HepG2 (cell line): ENCODE measurements at regions not wholly inside any gene's neighbourhood (a gene's known extent, or its start where the extent isn't known, plus 50 kb on each side); places are given as distances from the start of the nearest gene placed in this dataset.

ENCODE experiments used
- ATAC-seq: fragments of 200-7000 bp; cut with Tn5 transposase; 3 replicates; pipeline ENCODE4 v1.9.1; 2020; ENCODE audit warnings: mild to moderate bottlenecking, moderate library complexity
- BruUV-seq: library from RNA; stranded (reverse); fragments of 400-500 nt; replicated peaks from 2 replicates; lab custom pipeline; 2021; lab: Mats Ljungman, UMichigan
- CTCF ChIA-PET: fragments of 300-600 bp; formaldehyde crosslinking; extraction: SDS; loops from one replicate; lab custom pipeline; 2021; ENCODE audit warnings: low total read pairs, inconsistent platforms, low intra/inter-chr PET ratio; lab: Yijun Ruan, JAX
- POLR2A ChIA-PET: fragments of 350-600 bp; sonication (Branson Sonifier 250); formaldehyde crosslinking; loops from one replicate; lab custom pipeline; 2020; ENCODE audit warnings: antibody characterized with exemption, inconsistent platforms; lab: Yijun Ruan, JAX
- DNase-seq: peaks from one replicate; pipeline ENCODE4 v3.0.0-alpha.2; 2015; ENCODE audit warnings: low spot score
- FAIRE-seq: peaks from 3 replicates; lab custom pipeline; 2011; peaks lifted over from hg19 to GRCh38; lab: Jason Lieb, UNC
- H2AFZ ChIP-seq: one replicate; pipeline ENCODE4 v1.6.1; 2011; ENCODE audit warnings: low read length, inconsistent platforms
- H3K27ac ChIP-seq: fragments of 300-600 bp; 3 replicates; pipeline ENCODE4 v1.8.0; 2011; ENCODE audit warnings: mixed run types, mild to moderate bottlenecking, mixed read lengths, low read length, inconsistent platforms; ENCODE audit not compliant: insufficient read depth; ENCODE audit errors: extremely low read length
- H3K27me3 ChIP-seq, 2 experiments: fragments of 200-600 bp in 1 of 2; 2 replicates in 1 of 2; 3 replicates in 1 of 2; pipeline versions ENCODE4 v1.6.0 to v1.8.0; 2011; ENCODE audit warnings: low read length in 2 of 2, mild to moderate bottlenecking in 2 of 2, moderate library complexity in 2 of 2, inconsistent platforms in 1 of 2; ENCODE audit not compliant: insufficient read depth in 2 of 2, control insufficient read depth in 1 of 2
- H3K36me3 ChIP-seq, 2 experiments: fragments of 200-600 bp in 1 of 2; replicated peaks in 1 of 2; 2 replicates in 1 of 2; 3 replicates in 1 of 2; pipeline versions ENCODE4 v1.5.1 to v1.8.0; 2011; ENCODE audit warnings: low read length in 2 of 2, inconsistent platforms in 1 of 2; ENCODE audit not compliant: insufficient read depth in 2 of 2, control insufficient read depth in 1 of 2
- H3K4me1 ChIP-seq: 2 replicates; pipeline ENCODE4 v1.5.1; 2012; ENCODE audit warnings: low read length, inconsistent platforms; ENCODE audit not compliant: insufficient read depth
- H3K4me2 ChIP-seq: 2 replicates; pipeline ENCODE4 v1.6.0; 2011; ENCODE audit warnings: low read depth, low read length, inconsistent platforms
- H3K4me3 ChIP-seq, 3 experiments: fragments of 200-600 bp in 1 of 3; sonication (generic), shearing (Covaris generic) in 1 of 3; replicated peaks in 1 of 3; 2 replicates each; pipeline ENCODE4 v1.5.1; 2011 to 2016; ENCODE audit warnings: low read length in 3 of 3, inconsistent platforms in 2 of 3, low read depth in 2 of 3, mild to moderate bottlenecking in 2 of 3, control low read depth in 1 of 3, mixed read lengths in 1 of 3; ENCODE audit not compliant: insufficient read depth in 1 of 3
- H3K79me2 ChIP-seq: one replicate; pipeline ENCODE4 v1.6.1; 2011; ENCODE audit warnings: low read length, inconsistent platforms; ENCODE audit not compliant: insufficient read depth
- H3K9ac ChIP-seq: 2 replicates; pipeline ENCODE4 v1.6.0; 2011; ENCODE audit warnings: mild to moderate bottlenecking, low read depth, low read length, inconsistent platforms; ENCODE audit not compliant: insufficient read depth
- H3K9me3 ChIP-seq: 2 replicates; pipeline ENCODE4 v1.5.1; 2012; ENCODE audit warnings: mild to moderate bottlenecking, low read length
- H4K20me1 ChIP-seq: 2 replicates; pipeline ENCODE4 v1.6.0; 2011; ENCODE audit warnings: inconsistent platforms, mild to moderate bottlenecking, low read length, moderate library complexity; ENCODE audit not compliant: insufficient read depth
- ATF1 ChIP-seq: IDR thresholded peaks from 2 replicates; pipeline ENCODE4 v1.6.1; 2016; ENCODE audit warnings: mild to moderate bottlenecking, control low read depth
- CCDC6 ChIP-seq: sonication (generic); formaldehyde crosslinking; IDR thresholded peaks from 2 replicates; pipeline ENCODE4 v1.8.1; 2022; ENCODE audit warnings: mild to moderate bottlenecking, missing genetic modification reagents, moderate library complexity
- CTCF ChIP-seq: sonication (generic); formaldehyde crosslinking; IDR thresholded peaks from 2 replicates; pipeline ENCODE4 v1.5.0; 2020; ENCODE audit warnings: mild to moderate bottlenecking, missing genetic modification reagents, moderate library complexity
- FOXK1 ChIP-seq: sonication (generic); formaldehyde crosslinking; IDR thresholded peaks from 2 replicates; pipeline ENCODE4 v1.4.0; 2020; ENCODE audit warnings: low read depth, missing genetic modification reagents, borderline replicate concordance
- HMG20A ChIP-seq: IDR thresholded peaks from 2 replicates; pipeline ENCODE4 v1.6.1; 2016; ENCODE audit warnings: borderline replicate concordance
- JUND ChIP-seq: sonication (generic); formaldehyde crosslinking; IDR thresholded peaks from 2 replicates; pipeline ENCODE4 v1.8.0; 2022; ENCODE audit warnings: mild to moderate bottlenecking, missing genetic modification reagents
- MAFF ChIP-seq: IDR thresholded peaks from 2 replicates; pipeline ENCODE4 v1.6.1; 2011; ENCODE audit warnings: low read depth, low read length, improper control_type of control experiment
- MED1 ChIP-seq: sonication (generic); formaldehyde crosslinking; IDR thresholded peaks from 2 replicates; pipeline ENCODE4 v1.4.0; 2020; ENCODE audit warnings: missing genetic modification reagents
- PAX8 ChIP-seq: sonication (generic); formaldehyde crosslinking; IDR thresholded peaks from 2 replicates; pipeline ENCODE4 v1.8.0; 2022; ENCODE audit warnings: mild to moderate bottlenecking, missing genetic modification reagents, borderline replicate concordance
- TOPORS ChIP-seq: sonication (generic); formaldehyde crosslinking; IDR thresholded peaks from 2 replicates; pipeline ENCODE4 v1.8.0; 2023; ENCODE audit warnings: mild to moderate bottlenecking, missing genetic modification reagents
- ZBTB14 ChIP-seq: sonication (generic); formaldehyde crosslinking; IDR thresholded peaks from 2 replicates; pipeline ENCODE4 v1.4.0; 2020; ENCODE audit warnings: missing genetic modification reagents
- ZNF121 ChIP-seq: sonication (generic); formaldehyde crosslinking; IDR thresholded peaks from 2 replicates; pipeline ENCODE4 v1.5.0; 2020; ENCODE audit warnings: mild to moderate bottlenecking, missing genetic modification reagents
- ZNF746 ChIP-seq: sonication (generic); formaldehyde crosslinking; IDR thresholded peaks from 2 replicates; pipeline ENCODE4 v1.8.0; 2022; ENCODE audit warnings: mild to moderate bottlenecking, missing genetic modification reagents
- ZNF775 ChIP-seq: sonication (generic); formaldehyde crosslinking; IDR thresholded peaks from 2 replicates; pipeline ENCODE4 v1.4.0; 2020; ENCODE audit warnings: missing genetic modification reagents, mild to moderate bottlenecking, moderate library complexity, borderline replicate concordance
- in situ Hi-C: cut with HindIII; loops from 2 replicates; pipeline ENCODE4 v1.10.0; 2017; ENCODE audit warnings: low pct_unique_long_range_greater_than_20kb; ENCODE audit not compliant: extremely low pct_ligation_motif_present
- intact Hi-C: fragments of 100-400 bp; cut with micrococcal nuclease; formaldehyde crosslinking; loops from one replicate; pipeline ENCODE4 v1.10.0; 2022; ENCODE audit not compliant: unreplicated experiment
- TF ChIP-seq, protein P1 (sequence below): sonication (generic); formaldehyde crosslinking; IDR thresholded peaks from 2 replicates; pipeline ENCODE4 v1.5.0; 2020; ENCODE audit warnings: missing genetic modification reagents, mild to moderate bottlenecking, borderline replicate concordance
- TF ChIP-seq, protein P2 (sequence below): sonication (generic); formaldehyde crosslinking; conservative IDR thresholded peaks from 2 replicates; pipeline ENCODE4 v1.8.1; 2023; ENCODE audit warnings: missing genetic modification reagents
- TF ChIP-seq, protein P3 (sequence below): sonication (generic); formaldehyde crosslinking; IDR thresholded peaks from 2 replicates; pipeline ENCODE4 v1.5.0; 2020; ENCODE audit warnings: missing genetic modification reagents
- TF ChIP-seq, protein P4 (sequence below): sonication (generic); formaldehyde crosslinking; IDR thresholded peaks from 2 replicates; pipeline ENCODE4 v1.4.0; 2020; ENCODE audit warnings: missing genetic modification reagents, borderline replicate concordance

- TF ChIP-seq, protein P1, sequence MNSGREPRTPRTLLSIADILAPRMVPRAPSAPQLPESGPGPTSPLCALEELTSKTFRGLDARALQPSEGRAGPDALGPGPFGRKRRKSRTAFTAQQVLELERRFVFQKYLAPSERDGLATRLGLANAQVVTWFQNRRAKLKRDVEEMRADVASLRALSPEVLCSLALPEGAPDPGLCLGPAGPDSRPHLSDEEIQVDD (CRISPR knock-in tag) = no peak
- TF ChIP-seq, all 625 proteins: peak for 0
Measured at GRCh38 chr1:187971851-187972250, 1143.1 kb downstream of the PLA2G4A start (continued).

GRCh38 chr1:187977298-187977697 is 1148.5 kb downstream of the PLA2G4A start:
- in situ Hi-C loops = no loop called here
- no peak for FAIRE-seq
- no peak for ATAC-seq

More at GRCh38 chr1:187977298-187977697, 1148.5 kb downstream of the PLA2G4A start:
- Histone ChIP-seq H3K4me3 (no peak overlapping the region), H3K4me1 (no peaks in the 10 kb centered on the region), H3K27ac (no peak overlapping the region), H3K4me2 (no peak overlapping the region), H3K27me3 (no peaks in the 10 kb centered on the region), H3K9me3 (no peaks in the 10 kb centered on the region), H3K9ac (no peak overlapping the region)
- POLR2A ChIA-PET = no interaction called here
- intact Hi-C loops = no loop called here
- BruUV-seq = no TSS peak
- no peak for DNase-seq
- CTCF ChIA-PET = no interaction called here
- TF ChIP-seq ZNF121 (CRISPR knock-in tag) (no peak), CCDC6 (CRISPR knock-in tag) (no peak), MAFF (no peak), CTCF (CRISPR knock-in tag) (no peak), ZBTB14 (CRISPR knock-in tag) (no peak), PAX8 (CRISPR knock-in tag) (no peak), JUND (CRISPR knock-in tag) (no peak), MED1 (CRISPR knock-in tag) (no peak), HMG20A (CRISPR knock-in tag) (no peak), ZNF775 (CRISPR knock-in tag) (no peak), TOPORS (no peak), ATF1 (CRISPR knock-in tag) (no peak), FOXK1 (no peak), ZNF746 (CRISPR knock-in tag) (no peak)
- TF ChIP-seq, protein P2, sequence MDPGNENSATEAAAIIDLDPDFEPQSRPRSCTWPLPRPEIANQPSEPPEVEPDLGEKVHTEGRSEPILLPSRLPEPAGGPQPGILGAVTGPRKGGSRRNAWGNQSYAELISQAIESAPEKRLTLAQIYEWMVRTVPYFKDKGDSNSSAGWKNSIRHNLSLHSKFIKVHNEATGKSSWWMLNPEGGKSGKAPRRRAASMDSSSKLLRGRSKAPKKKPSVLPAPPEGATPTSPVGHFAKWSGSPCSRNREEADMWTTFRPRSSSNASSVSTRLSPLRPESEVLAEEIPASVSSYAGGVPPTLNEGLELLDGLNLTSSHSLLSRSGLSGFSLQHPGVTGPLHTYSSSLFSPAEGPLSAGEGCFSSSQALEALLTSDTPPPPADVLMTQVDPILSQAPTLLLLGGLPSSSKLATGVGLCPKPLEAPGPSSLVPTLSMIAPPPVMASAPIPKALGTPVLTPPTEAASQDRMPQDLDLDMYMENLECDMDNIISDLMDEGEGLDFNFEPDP (CRISPR knock-in tag) = no peak
- TF ChIP-seq, protein P3, sequence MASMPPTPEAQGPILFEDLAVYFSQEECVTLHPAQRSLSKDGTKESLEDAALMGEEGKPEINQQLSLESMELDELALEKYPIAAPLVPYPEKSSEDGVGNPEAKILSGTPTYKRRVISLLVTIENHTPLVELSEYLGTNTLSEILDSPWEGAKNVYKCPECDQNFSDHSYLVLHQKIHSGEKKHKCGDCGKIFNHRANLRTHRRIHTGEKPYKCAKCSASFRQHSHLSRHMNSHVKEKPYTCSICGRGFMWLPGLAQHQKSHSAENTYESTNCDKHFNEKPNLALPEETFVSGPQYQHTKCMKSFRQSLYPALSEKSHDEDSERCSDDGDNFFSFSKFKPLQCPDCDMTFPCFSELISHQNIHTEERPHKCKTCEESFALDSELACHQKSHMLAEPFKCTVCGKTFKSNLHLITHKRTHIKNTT (CRISPR knock-in tag) = no peak
- TF ChIP-seq, protein P4, sequence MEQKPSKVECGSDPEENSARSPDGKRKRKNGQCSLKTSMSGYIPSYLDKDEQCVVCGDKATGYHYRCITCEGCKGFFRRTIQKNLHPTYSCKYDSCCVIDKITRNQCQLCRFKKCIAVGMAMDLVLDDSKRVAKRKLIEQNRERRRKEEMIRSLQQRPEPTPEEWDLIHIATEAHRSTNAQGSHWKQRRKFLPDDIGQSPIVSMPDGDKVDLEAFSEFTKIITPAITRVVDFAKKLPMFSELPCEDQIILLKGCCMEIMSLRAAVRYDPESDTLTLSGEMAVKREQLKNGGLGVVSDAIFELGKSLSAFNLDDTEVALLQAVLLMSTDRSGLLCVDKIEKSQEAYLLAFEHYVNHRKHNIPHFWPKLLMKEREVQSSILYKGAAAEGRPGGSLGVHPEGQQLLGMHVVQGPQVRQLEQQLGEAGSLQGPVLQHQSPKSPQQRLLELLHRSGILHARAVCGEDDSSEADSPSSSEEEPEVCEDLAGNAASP = no peak
- TF ChIP-seq, all 625 proteins: peak for 0
- Histone ChIP-seq H4K20me1 (no peaks in the 10 kb centered on the region), H3K36me3 (no peaks in the 10 kb centered on the region), H2AFZ (no peak overlapping the region), H3K79me2 (no peaks in the 10 kb centered on the region)
